ENCODE measurements at regions not wholly inside any gene's neighbourhood (a gene's known extent, or its start where the extent isn't known, plus 50 kb on each side); places are given as distances from the start of the nearest gene placed in this dataset.

GRCh38 chr10:124173298-124173900, 80.0 kb upstream of the CHST15 start:
- TF ChIP-seq CTCF (IDR thresholded peaks at IDR 0.05): no peak
- TF ChIP-seq POLR2A (IDR thresholded peaks at IDR 0.05): no peak
